HG02623 (cell line): ENCODE measurements at regions not wholly inside any gene's neighbourhood (a gene's known extent, or its start where the extent isn't known, plus 50 kb on each side); places are given as distances from the start of the nearest gene placed in this dataset.

Experiments
- ATAC-seq: cut with Tn5 transposase; IDR thresholded peaks from one replicate; pipeline ENCODE4 v1.9.1; 2021; ENCODE audit warnings: moderate library complexity; ENCODE audit not compliant: unreplicated experiment

DNA sequence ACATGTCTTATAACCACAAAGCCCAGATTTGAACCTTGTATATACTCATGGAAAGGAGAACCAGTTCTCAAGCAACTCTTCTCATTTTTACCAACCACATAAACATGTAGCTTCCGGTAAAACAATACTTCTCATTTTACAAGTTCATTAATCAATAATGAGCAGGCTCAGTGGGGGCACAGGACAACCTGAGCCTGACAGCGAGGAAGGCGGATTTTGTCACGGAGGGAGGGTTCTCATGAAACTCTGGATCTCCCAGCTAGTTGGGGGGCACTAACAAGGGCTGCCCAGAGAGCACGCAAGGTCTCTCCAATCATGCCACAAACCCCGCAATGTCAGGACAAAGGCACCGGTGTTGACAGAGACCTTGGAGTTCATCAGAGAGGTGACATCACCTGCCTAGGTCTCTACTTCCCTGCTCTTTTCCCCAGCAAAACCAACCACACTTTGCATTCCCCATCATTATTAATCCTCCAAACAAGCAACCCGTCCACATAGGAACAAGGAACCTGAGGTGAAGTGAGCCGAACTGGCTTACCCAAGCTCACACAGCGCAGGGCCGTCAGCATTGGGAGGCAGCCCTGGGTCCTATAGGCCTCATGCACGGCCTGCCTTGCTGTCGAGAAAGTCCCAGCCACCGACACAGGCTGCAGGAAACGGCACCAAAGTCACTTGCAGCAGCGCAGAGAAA is 192.1 kb upstream of the KLF14 start:
- no peak for ATAC-seq

GRCh38 chr7:130927062-130927461 is 193.1 kb upstream of the KLF14 start:
- no peak for ATAC-seq

- ATAC-seq: no peak
Observed at GRCh38 chr7:130927564-130927963, 193.6 kb upstream of the KLF14 start.

GRCh38 chr7:130929896-130930659 is 196.1 kb upstream of the KLF14 start:
- ATAC-seq: no peak

DNA sequence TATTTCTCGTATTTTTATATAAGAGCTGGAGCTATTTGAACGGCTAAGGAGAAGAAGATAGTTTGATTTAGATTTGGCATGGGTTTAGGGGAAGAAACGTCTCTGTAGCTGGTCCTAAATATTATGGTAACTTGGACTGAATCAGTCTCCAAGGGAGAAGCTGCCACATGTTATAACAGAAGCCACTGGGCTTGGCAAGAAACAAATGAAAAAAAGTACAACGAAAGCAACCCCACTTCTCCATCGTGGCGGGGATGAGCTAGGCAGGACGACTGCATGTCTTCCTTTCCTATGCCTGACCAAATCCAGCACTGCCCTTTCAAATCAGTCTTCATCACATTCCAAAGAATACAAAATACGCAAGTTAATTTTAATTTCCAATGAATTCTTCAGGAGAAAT is 196.7 kb upstream of the KLF14 start:
- no peak for ATAC-seq

- no peak for ATAC-seq
Observed at GRCh38 chr7:130931423-130931822, 197.4 kb upstream of the KLF14 start.

DNA sequence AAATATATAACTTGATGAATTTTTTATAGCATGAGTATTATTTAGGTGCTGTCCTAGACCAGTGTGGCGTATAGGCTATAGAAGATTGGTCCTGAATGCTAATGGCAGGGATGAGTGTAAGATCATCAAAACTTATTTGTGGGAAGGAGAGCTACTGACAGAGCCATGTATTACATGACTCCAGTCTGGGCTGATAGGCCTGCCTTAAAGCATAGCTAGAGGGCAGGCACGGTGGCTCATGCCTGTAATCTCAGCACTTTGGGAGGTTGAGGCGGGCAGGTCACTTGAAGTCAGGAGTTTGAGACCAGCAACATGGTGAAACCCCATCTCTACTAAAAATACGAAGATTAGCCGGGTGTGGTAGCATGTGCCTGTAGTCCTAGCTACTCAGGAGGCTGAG is 198.1 kb upstream of the KLF14 start:
- ATAC-seq: no peak

DNA sequence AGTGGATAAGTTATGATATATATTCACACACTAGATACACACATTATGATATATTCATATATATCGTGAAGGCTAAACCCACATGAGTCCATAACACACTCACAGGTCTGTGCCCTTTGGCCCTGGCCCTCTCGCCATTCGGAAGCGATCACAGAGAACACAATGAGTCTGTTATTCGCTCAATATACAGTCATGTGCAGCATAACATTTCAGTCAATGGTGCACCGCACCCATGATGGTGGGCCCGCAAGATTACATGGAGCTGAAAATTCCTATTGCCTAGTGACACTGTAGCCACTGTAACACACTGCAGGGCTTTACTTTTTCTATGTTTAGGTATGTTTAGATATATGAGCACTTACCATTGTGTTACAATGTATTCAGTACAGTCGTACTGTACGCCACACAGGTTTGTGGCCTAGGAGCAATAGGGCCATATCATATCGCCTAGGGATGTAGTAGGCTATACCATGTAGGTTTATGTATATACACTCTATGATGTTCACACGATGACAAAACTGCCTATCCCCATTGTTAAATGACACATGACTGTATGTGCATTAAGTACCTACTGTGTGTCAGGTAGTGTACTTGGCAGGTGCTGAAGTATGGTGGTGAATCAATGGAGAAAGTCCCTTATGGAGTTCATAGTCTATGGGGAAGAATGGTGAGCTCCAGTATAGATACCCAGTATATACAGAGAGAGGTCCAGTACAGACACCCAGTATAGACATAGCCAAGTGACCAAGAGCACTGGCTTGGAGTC is 198.8 kb upstream of the KLF14 start:
- ATAC-seq: no peak

DNA sequence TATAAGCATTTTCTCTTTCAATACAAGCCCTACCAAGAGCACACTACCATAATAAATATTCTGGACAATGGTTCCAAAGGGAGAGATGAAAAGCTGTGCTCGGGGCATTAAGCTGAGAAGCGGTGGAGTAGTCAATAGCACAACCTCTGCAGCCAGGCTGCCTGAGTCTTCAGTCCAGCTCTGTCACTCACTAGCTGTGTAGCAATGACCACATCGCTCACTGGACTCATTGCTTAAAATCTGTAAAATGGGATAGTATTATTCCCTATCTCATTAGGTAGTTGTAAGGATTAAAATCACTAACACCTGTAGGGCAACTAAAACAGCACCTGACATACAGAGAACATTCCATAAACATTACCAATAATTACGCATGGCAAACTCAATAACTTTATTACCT is 199.9 kb upstream of the KLF14 start:
- ATAC-seq: no peak

- ATAC-seq: no peak
Observed at GRCh38 chr7:130935564-130936157, 201.7 kb upstream of the KLF14 start.

DNA sequence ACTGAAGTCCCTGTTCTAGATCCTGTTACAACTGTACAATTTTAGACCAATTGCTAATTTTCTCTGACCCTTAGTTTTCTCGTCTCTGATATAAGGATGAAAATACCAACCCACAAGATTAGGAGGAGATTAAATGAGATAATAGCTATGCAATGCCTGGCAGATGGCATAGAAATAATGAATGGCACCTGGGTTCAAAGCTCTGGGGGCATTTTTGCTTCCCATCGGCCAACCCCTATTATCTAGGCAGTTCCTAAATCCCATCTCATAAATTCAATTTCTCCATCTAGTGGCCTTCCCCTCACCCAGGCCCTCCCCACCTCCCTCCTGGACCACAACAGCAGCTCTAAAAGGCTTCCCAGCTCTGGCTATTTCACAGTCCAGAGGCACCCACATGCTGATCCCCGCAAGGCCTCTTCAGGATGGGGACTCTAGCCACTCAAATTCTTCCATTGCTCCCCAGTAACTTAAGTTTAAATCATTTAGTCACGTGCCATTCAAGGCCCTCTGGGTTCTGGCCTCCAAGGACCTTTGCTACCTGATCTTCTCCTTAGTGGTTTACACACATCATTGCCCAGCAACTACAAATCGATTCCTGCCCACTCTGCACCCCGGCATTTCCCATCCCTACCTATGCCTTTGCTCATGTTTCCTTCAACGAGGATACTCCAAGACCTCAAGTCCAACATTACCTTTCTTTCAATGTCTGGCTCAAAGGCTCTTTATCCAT is 202.4 kb upstream of the KLF14 start:
- no peak for ATAC-seq

GRCh38 chr7:130937016-130937415 is 203.0 kb upstream of the KLF14 start:
- no peak for ATAC-seq

DNA sequence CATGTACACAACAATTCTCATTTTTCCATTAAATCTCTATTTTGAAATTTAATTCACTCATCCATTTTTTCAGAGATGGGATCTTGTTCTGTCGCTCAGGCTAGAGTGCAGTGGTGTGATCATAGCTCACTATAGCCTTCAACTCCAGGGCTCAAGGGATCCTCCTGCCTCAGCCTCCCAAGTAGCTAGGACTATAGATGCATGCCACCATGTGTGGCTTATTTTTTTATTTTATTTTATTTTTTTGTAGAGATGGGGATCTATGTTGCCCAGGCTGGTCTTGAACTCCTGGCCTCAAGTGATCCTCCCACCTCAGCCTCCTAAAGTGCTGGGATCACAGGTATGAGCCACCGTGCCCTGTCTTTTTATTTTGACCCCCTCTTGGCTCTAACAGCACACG is 203.8 kb upstream of the KLF14 start:
- no peak for ATAC-seq

GRCh38 chr7:130938661-130939060 is 204.7 kb upstream of the KLF14 start:
- ATAC-seq: no peak

DNA sequence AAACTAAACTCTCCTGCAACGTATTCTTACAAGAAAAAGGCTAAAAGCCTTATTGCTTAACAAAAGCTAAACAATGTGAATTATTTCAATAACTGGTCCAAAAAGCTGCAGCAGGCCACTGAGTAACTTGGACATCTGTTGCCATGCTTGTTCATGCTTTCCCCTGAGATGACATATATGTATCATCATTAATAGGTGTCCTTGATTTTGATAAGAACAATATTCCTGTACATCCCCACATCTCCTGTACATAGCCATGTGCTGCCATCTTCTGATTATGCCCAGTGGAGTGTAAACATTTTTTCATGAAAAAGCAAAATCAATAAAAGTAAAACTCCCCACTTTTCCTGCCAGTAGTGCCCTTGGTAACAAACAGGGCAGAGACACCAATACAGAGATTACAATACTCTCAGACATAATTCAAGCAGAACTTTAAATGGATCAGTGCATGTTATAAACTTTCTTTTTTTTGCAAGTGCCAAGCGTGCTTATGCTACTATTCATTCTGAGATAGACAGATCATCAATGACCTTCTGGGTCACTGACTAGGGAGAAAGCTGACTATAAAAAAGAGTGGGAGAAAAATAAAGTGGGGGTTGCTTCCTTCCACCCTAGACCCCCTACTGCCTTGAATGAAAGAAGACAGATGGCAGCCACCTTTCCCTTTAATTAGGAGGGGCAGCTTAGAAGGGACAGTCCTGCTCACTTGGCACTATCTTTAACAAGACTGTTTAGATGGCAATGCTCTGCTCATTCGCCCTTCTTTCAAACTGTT is 205.5 kb upstream of the KLF14 start:
- no peak for ATAC-seq

- ATAC-seq: no peak
Observed at GRCh38 chr7:130940326-130940725, 206.3 kb upstream of the KLF14 start.

- no peak for ATAC-seq
Observed at GRCh38 chr7:130940907-130941306, 206.9 kb upstream of the KLF14 start.

DNA sequence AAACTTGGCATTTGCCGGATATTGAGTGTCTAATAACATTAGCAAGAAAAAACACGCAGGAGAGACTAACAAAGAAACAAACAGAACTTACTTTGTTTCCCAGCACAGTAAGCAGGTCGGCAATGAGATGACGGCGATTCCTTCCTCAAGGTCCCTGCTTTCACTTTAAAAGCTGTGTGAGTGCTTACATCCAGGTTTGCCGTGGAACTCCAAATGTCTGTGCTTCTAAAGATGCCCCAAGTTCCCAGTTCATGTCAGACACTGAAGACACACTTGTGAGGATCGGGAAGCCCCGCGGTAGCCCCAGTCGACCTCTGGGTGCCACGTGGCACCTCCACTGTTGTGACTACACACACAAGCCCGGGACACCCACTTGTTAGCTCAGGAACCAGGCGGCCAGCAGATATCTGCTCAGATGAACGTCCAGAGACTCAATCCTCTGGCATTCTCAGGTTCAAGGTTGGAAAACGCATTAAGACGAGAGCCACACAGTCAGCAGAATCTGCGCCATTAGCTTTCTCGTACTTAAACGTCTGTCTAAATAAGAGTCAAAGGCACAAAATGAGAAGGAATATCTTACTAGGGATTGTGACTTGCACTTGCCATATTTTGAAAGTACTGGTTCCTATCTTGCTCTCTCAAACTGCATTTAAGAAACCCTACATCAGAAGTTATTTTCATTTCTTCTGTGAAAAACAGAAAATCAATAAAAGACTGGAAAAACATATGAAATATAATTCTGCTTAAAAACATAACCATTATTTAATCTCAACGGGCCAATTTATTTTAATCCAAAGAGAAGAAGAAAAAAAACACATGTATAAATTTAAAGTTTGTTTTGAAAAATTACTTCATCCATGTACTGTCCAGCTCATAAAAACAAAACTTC is 207.6 kb upstream of the KLF14 start:
- ATAC-seq: no peak
